Nephron progenitor cell (in vitro differentiated cells): ENCODE measurements at regions not wholly inside any gene's neighbourhood (a gene's known extent, or its start where the extent isn't known, plus 50 kb on each side); places are given as distances from the start of the nearest gene placed in this dataset.

Experiments used
- DNase-seq: peaks from one replicate; pipeline ENCODE4 v3.0.0; 2021
- H3K27ac Mint-ChIP-seq: 2 replicates; pipeline ENCODE4 v1.8.0; 2021; ENCODE audit warnings: mild to moderate bottlenecking, moderate library complexity, mixed read lengths
- H3K27me3 Mint-ChIP-seq: 2 replicates; pipeline ENCODE4 v1.8.0; 2021; ENCODE audit warnings: mild to moderate bottlenecking, low read depth, mixed read lengths; ENCODE audit not compliant: poor library complexity
- H3K36me3 Mint-ChIP-seq: 2 replicates; pipeline ENCODE4 v1.8.0; 2021; ENCODE audit warnings: low read depth, mixed read lengths
- H3K4me1 Mint-ChIP-seq: 2 replicates; pipeline ENCODE4 v1.8.0; 2021; ENCODE audit warnings: mixed read lengths
- H3K4me3 Mint-ChIP-seq: 2 replicates; pipeline ENCODE4 v1.8.0; 2021; ENCODE audit warnings: mild to moderate bottlenecking, moderate library complexity, mixed read lengths
- H3K9me3 Mint-ChIP-seq: 2 replicates; pipeline ENCODE4 v1.8.0; 2021; ENCODE audit warnings: mild to moderate bottlenecking, moderate library complexity, mixed read lengths
- CTCF ChIP-seq: fragments of 200-600 bp; sonication (generic); IDR thresholded peaks from 2 replicates; pipeline ENCODE4 v1.5.0; 2021; ENCODE audit warnings: antibody characterized with exemption

GRCh38 chr15:95512906-95513305 is 817.6 kb upstream of the NR2F2 start:
- TF ChIP-seq CTCF = no peak
- H3K27ac Mint-ChIP-seq = no peak overlapping the region
- H3K36me3 Mint-ChIP-seq = peaks cover 15% of the 10 kb centered on the region
- H3K27me3 Mint-ChIP-seq = peaks cover 3% of the 10 kb centered on the region
- no peak overlapping the region for H3K4me3 Mint-ChIP-seq
- DNase-seq = no peak
- H3K4me1 Mint-ChIP-seq = no peaks in the 10 kb centered on the region
- peaks cover 20% of the 10 kb centered on the region for H3K9me3 Mint-ChIP-seq

- H3K4me3 Mint-ChIP-seq = no peak overlapping the region
- H3K9me3 Mint-ChIP-seq = peaks cover 9% of the 10 kb centered on the region
- peaks cover 9% of the 10 kb centered on the region for H3K36me3 Mint-ChIP-seq
- H3K27ac Mint-ChIP-seq = no peak overlapping the region
- TF ChIP-seq CTCF = no peak
- peaks cover 13% of the 10 kb centered on the region for H3K27me3 Mint-ChIP-seq
- DNase-seq = no peak
- H3K4me1 Mint-ChIP-seq = peaks cover 12% of the 10 kb centered on the region
These were observed 810.6 kb upstream of the NR2F2 start for GRCh38 chr15:95519887-95520286.

DNA sequence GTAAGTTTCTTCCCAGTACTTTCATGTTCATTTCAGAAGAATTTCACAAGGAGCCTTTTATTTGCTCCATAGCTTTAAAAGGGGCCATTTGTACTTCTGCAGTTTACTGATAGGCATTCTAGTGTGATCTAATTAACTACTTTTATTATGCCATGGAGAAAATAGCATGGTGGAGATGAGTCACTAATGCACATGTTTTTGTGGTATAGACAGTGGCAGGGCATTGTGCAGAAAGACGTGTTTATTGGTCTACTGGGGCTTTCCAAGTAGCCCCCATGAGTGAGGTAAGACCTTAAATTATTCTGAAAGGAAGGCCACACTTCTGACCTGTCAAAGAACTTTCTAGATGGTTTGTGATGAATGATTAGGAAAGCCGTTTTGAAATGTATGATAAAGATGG is 810.0 kb upstream of the NR2F2 start:
- no peak for TF ChIP-seq CTCF
- Mint-ChIP-seq H3K27ac (no peak overlapping the region), H3K36me3 (peaks cover 15% of the 10 kb centered on the region), H3K4me3 (no peak overlapping the region), H3K9me3 (peaks cover 15% of the 10 kb centered on the region), H3K4me1 (peaks cover 12% of the 10 kb centered on the region), H3K27me3 (peaks cover 13% of the 10 kb centered on the region)
- DNase-seq = no peak

DNA sequence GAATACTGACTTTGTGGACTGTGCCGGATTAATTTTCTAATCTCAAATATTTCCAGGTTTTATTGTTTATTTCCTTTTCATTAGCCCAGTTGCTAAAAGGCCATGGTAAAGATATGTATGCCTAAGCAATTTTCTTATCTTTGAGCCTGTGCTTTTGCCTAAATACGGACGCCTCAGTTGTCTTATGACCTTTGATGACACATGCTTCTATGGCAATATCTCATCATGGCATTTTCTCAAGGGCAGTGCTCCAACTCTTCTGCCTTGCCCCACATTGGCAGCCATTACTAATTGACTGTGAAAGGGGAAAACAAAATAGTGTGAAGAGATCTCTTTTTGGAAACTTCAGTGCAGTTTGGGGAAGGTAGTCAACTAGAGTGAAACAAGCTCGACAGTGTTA is 809.6 kb upstream of the NR2F2 start:
- Mint-ChIP-seq H3K9me3 (peaks cover 18% of the 10 kb centered on the region), H3K36me3 (peaks cover 11% of the 10 kb centered on the region), H3K4me3 (no peak overlapping the region), H3K4me1 (peaks cover 12% of the 10 kb centered on the region), H3K27ac (no peak overlapping the region), H3K27me3 (peaks cover 9% of the 10 kb centered on the region)
- no peak for DNase-seq
- TF ChIP-seq CTCF = no peak

DNA sequence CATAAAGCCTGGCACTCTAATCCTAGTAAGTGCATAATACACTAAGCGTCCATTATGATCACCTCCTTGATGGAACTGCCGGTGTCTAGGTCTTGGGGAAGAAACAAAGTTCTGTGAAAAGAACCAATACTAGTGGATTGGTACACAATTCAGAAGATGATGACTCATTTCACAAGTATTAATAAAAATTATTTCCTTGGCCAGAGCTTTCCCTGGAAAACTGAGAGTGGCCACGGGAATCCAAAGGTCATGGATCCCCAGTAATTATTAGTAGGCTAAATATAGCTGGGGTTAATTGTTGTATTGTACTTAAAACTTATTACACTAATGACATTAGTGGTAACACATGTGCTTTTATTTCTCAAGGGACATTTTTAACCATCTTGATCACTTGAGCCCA is 808.0 kb upstream of the NR2F2 start:
- H3K27me3 Mint-ChIP-seq = peaks cover 9% of the 10 kb centered on the region
- H3K4me1 Mint-ChIP-seq = peaks cover 12% of the 10 kb centered on the region
- DNase-seq = no peak
- peaks cover 30% of the 10 kb centered on the region for H3K9me3 Mint-ChIP-seq
- no peak overlapping the region for H3K27ac Mint-ChIP-seq
- H3K4me3 Mint-ChIP-seq = no peak overlapping the region
- no peak for TF ChIP-seq CTCF
- H3K36me3 Mint-ChIP-seq = peaks cover 21% of the 10 kb centered on the region

DNA sequence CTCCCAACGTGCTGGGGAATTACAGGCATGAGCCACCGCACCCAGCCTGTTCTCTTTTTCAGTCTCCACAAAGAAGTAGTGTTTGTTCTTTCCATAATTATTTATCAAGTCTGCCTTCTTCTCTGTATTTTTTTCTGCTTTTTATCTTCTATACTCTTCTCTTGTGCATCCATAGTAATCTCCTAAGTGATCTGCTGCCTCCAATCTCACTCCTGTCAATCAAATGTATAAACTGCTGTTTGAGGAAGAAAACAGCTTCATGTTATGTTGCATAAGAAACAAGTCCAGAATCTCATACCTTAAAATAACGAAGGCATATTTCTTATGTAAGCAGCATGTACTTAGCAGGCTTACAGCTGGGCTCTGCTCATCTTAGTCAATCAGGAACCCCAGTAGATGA is 801.6 kb upstream of the NR2F2 start:
- no peak overlapping the region for H3K4me3 Mint-ChIP-seq
- no peak for DNase-seq
- H3K36me3 Mint-ChIP-seq = peaks cover 21% of the 10 kb centered on the region
- no peak overlapping the region for H3K27ac Mint-ChIP-seq
- H3K9me3 Mint-ChIP-seq = peaks cover 32% of the 10 kb centered on the region
- TF ChIP-seq CTCF = no peak
- H3K4me1 Mint-ChIP-seq = peaks cover 14% of the 10 kb centered on the region
- H3K27me3 Mint-ChIP-seq = no peaks in the 10 kb centered on the region
